ENCODE measurements at regions not wholly inside any gene's neighbourhood (a gene's known extent, or its start where the extent isn't known, plus 50 kb on each side); places are given as distances from the start of the nearest gene placed in this dataset.

- Histone ChIP-seq H3K9me2 (ENCODE audit: insufficient read depth) (no peaks in the 10 kb centered on the region; the same call in 1 of the 2 replicates), H3K9me3 (ENCODE audit: control insufficient read depth in 1 of 2, insufficient read depth in 1 of 2, low read depth in 1 of 2, low read length in 2 of 2) (no peaks in the 10 kb centered on the region; a peak in 1 of 4 replicates), H3K27ac (ENCODE audit: low read depth, low read length) (no peak overlapping the region), H3K4me1 (ENCODE audit: control insufficient read depth in 1 of 2, insufficient read depth in 2 of 2, low read length in 2 of 2) (peaks cover 0 to 36% of the 10 kb centered on the region in 2 experiments; a peak in 3 of 4 replicates), H3K36me3 (ENCODE audit: control insufficient read depth in 1 of 2, insufficient read depth in 2 of 2, low read length in 2 of 2) (no peaks in the 10 kb centered on the region; a peak in 1 of 4 replicates), H4K20me1 (ENCODE audit: insufficient read depth) (no peaks in the 10 kb centered on the region), H3K9ac (ENCODE audit: low read length) (no peak overlapping the region), H3K27me3 (ENCODE audit: insufficient read depth, low read length) (no peaks in the 10 kb centered on the region), H2AFZ (ENCODE audit: low read depth, low read length, poor library complexity, severe bottlenecking) (peak overlapping the region; percentile 81), H3K79me2 (ENCODE audit: insufficient read depth, low read length) (no peaks in the 10 kb centered on the region), H3K4me3 (replicated peaks in 1 of 2; ENCODE audit: low read depth in 1 of 2, low read length in 2 of 2) (no peak overlapping the region), H3K4me2 (ENCODE audit: low read length) (peak overlapping the region; percentile 49)
- TF ChIP-seq SP1 (IDR thresholded peaks at IDR 0.05; ENCODE audit: low read depth) (no peak), FOSL1 (IDR thresholded peaks at IDR 0.05; ENCODE audit: low read depth) (0 out of 2 replicates have a peak, but pooled peaks have one; percentile 16), YY1 (IDR thresholded peaks at IDR 0.05; ENCODE audit: extremely low read depth, insufficient replicate concordance, low read depth, low read length) (no peak), POLR2AphosphoS5 (IDR thresholded peaks at IDR 0.05; ENCODE audit: low read depth, low read length) (no peak), SRF (IDR thresholded peaks at IDR 0.05; ENCODE audit: low read depth) (no peak)
- no TSS peak for BruUV-seq (replicated peaks)
- ChIA-PET POLR2A (no interaction called here), CTCF (no interaction called here), RAD21 (ENCODE audit: low non-redundant PET in 1 of 2, low total read pairs in 2 of 2, uncharacterized antibody in 2 of 2, unreplicated experiment in 2 of 2) (no interaction called here)
- intact Hi-C loops (cut with micrococcal nuclease): no loop called here
- no peak for DNase-seq (ENCODE audit: low read depth, low spot score)
- no peak for ATAC-seq
Observed at GRCh38 chr4:34170946-34171345, 2073.4 kb downstream of the ARAP2 start.

DNA sequence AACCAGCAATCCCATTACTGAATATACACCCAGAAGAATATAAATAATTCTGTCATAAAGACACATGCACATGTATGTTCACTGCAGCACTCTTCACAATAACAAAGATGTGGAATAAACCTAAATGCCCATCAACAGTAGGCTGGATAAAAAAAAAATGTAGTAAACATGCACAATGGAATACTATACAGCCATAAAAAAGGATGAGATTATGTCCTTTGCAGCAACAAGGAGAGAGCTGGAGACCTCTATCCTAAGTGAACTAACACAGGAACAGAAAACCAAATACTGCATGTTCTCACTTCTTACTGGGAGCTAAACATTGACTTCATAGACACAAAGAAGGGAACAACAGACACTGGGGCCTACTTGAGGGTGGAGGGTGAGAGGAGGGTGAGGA is 2067.7 kb downstream of the ARAP2 start:
- POLR2A ChIA-PET: no interaction called here
- no peak for TF ChIP-seq CBX3 (IDR thresholded peaks at IDR 0.05; ENCODE audit: low read depth)
- TF ChIP-seq FOSL1 (IDR thresholded peaks at IDR 0.05; ENCODE audit: low read depth): no peak
- no peak for TF ChIP-seq EZH2phosphoT487 (IDR thresholded peaks at IDR 0.05; ENCODE audit: borderline replicate concordance)
- no peak for TF ChIP-seq TCF7L2 (IDR thresholded peaks at IDR 0.05; ENCODE audit: borderline replicate concordance, extremely low read depth, insufficient read depth, insufficient read length)
- TF ChIP-seq ZFX (IDR thresholded peaks at IDR 0.05): no peak
- TF ChIP-seq SRF (IDR thresholded peaks at IDR 0.05; ENCODE audit: low read depth): no peak
- TF ChIP-seq JUND (IDR thresholded peaks at IDR 0.05): no peak
- no peak for TF ChIP-seq RAD21 (IDR thresholded peaks at IDR 0.05; ENCODE audit: low read depth)
- no peak for TF ChIP-seq CTCF (IDR thresholded peaks at IDR 0.05 in 2 of 3, conservative IDR thresholded peaks at IDR 0.05 in 1 of 3; ENCODE audit: borderline replicate concordance in 1 of 3, insufficient read depth in 1 of 3, low read depth in 2 of 3, low read length in 2 of 3)
- TF ChIP-seq EGR1 (IDR thresholded peaks at IDR 0.05; ENCODE audit: low read depth): no peak
- TF ChIP-seq REST (IDR thresholded peaks at IDR 0.05; ENCODE audit: low read depth): no peak
- TF ChIP-seq, protein P1, sequence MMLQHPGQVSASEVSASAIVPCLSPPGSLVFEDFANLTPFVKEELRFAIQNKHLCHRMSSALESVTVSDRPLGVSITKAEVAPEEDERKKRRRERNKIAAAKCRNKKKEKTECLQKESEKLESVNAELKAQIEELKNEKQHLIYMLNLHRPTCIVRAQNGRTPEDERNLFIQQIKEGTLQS (IDR thresholded peaks at IDR 0.05): no peak
- TF ChIP-seq POLR2AphosphoS5 (IDR thresholded peaks at IDR 0.05; ENCODE audit: low read depth, low read length): no peak
- TF ChIP-seq, protein P2, sequence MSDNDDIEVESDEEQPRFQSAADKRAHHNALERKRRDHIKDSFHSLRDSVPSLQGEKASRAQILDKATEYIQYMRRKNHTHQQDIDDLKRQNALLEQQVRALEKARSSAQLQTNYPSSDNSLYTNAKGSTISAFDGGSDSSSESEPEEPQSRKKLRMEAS (IDR thresholded peaks at IDR 0.05): no peak

More for the DNA sequence above, 2067.7 kb downstream of the ARAP2 start:
- H3K9ac ChIP-seq (ENCODE audit: low read length): no peak overlapping the region
- DNase-seq (ENCODE audit: low read depth, low spot score) (no peak), ATAC-seq (no peak)
- H3K9me2 ChIP-seq (ENCODE audit: insufficient read depth): no peaks in the 10 kb centered on the region
- no peaks in the 10 kb centered on the region for H3K27me3 ChIP-seq (ENCODE audit: insufficient read depth, low read length)
- no peaks in the 10 kb centered on the region; a peak in 1 of 4 replicates for H3K9me3 ChIP-seq (ENCODE audit: control insufficient read depth in 1 of 2, insufficient read depth in 1 of 2, low read depth in 1 of 2, low read length in 2 of 2)
- no peaks in the 10 kb centered on the region for H4K20me1 ChIP-seq (ENCODE audit: insufficient read depth)
- no peak overlapping the region for H3K4me3 ChIP-seq (replicated peaks in 1 of 2; ENCODE audit: low read depth in 1 of 2, low read length in 2 of 2)
- CTCF ChIA-PET: no interaction called here
- H3K27ac ChIP-seq (ENCODE audit: low read depth, low read length): no peak overlapping the region
- peaks cover 3 to 44% of the 10 kb centered on the region in 2 experiments; a peak in 3 of 4 replicates for H3K4me1 ChIP-seq (ENCODE audit: control insufficient read depth in 1 of 2, insufficient read depth in 2 of 2, low read length in 2 of 2)
- no peaks in the 10 kb centered on the region for H3K36me3 ChIP-seq (ENCODE audit: control insufficient read depth in 1 of 2, insufficient read depth in 2 of 2, low read length in 2 of 2)
- no TSS peak for BruUV-seq (replicated peaks)
- H3K79me2 ChIP-seq (ENCODE audit: insufficient read depth, low read length): no peaks in the 10 kb centered on the region
- RAD21 ChIA-PET (ENCODE audit: low non-redundant PET in 1 of 2, low total read pairs in 2 of 2, uncharacterized antibody in 2 of 2, unreplicated experiment in 2 of 2): no interaction called here
- intact Hi-C loops (cut with micrococcal nuclease): no loop called here
- no peak overlapping the region for H3K4me2 ChIP-seq (ENCODE audit: low read length)
- no peak overlapping the region for H2AFZ ChIP-seq (ENCODE audit: low read depth, low read length, poor library complexity, severe bottlenecking)

Data from HCT116 (cell line).